ENCODE measurements at regions not wholly inside any gene's neighbourhood (a gene's known extent, or its start where the extent isn't known, plus 50 kb on each side); places are given as distances from the start of the nearest gene placed in this dataset.

DNA sequence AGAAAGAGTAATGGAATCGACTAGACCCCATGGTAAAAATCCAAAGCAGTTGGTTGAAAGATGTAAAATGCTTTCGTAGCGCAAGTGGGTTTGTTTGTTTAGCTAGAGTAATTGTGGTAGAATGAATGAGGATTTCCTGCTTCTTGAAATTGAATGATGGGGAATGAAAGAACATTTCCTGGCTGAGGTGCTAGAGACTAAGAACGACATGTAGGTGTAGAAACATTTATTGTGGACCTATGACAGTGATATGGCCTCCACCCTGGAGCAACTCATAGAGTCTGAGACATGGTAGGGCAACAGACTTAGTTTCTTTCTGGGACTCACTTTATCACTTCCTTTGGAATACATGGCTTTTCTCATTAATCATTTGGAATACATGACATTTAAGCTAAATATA, 467.6 kb upstream of the CFAP20DC start:
- TF ChIP-seq, protein P1, sequence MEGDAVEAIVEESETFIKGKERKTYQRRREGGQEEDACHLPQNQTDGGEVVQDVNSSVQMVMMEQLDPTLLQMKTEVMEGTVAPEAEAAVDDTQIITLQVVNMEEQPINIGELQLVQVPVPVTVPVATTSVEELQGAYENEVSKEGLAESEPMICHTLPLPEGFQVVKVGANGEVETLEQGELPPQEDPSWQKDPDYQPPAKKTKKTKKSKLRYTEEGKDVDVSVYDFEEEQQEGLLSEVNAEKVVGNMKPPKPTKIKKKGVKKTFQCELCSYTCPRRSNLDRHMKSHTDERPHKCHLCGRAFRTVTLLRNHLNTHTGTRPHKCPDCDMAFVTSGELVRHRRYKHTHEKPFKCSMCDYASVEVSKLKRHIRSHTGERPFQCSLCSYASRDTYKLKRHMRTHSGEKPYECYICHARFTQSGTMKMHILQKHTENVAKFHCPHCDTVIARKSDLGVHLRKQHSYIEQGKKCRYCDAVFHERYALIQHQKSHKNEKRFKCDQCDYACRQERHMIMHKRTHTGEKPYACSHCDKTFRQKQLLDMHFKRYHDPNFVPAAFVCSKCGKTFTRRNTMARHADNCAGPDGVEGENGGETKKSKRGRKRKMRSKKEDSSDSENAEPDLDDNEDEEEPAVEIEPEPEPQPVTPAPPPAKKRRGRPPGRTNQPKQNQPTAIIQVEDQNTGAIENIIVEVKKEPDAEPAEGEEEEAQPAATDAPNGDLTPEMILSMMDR (IDR thresholded peaks at IDR 0.05; ENCODE audit: insufficient read depth, low read length, severe bottlenecking), result no peak
- no peaks in the 10 kb centered on the region for H3K27me3 ChIP-seq (ENCODE audit: control insufficient read depth, insufficient read depth, low read length)
- no peaks in the 10 kb centered on the region for H3K36me3 ChIP-seq (ENCODE audit: control insufficient read depth, insufficient read depth, low read length)
- H3K4me3 ChIP-seq (ENCODE audit: low read depth, low read length), result no peak overlapping the region
- no peak for FAIRE-seq
- DNase-seq (ENCODE audit: low read depth), result no peak

DNA sequence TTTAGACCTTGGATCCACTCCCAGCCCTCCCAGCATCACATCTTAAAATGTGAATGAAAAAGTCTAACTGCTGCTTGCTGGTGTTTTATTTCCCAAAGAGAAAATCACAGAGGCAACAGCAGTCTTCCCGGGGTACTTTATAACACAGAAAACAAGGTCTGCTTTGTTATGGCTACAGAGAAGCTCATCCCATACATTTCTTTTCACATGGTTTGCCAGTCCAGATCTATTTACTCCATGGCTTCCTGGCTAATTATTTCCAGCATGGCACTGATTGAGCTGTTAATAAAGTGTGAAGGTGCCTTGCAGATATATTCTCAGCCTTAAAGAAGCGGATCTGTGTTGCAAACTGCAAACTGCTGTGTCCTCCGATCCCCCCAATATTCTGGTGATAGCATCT, 466.1 kb upstream of the CFAP20DC start:
- FAIRE-seq, result no peak
- no peak for DNase-seq (ENCODE audit: low read depth)

DNA sequence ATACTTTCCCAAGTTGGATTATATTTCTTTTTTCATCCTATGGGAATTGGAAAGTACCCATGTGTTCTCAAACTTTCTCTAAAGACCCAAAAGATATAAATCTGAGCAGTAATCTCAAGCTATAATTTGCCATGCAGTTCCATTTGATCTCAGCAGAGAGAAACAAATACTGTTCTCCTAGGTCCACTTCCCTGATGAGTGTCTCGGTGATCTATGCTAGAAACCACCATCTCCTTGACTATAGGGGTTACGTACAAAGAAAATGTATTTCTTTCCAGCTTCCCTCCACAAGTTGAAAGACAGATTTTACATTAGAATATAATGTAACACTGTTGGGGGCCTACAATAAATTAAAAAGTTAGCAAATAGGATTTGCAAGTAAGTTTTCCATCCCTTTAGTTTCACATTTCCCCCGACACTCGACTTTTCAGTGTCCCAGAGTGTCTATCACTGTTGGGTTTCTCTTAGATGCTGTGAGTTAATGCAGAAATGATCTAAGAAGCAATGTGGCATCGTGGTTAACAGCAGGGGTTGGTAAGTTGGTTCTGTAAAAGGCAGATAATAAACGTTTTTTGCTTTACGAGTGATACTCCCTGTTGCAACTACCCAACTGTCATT, 465.1 kb upstream of the CFAP20DC start:
- TF ChIP-seq, protein P1 (IDR thresholded peaks at IDR 0.05; ENCODE audit: insufficient read depth, low read length, severe bottlenecking), result no peak
- no peak for FAIRE-seq
- DNase-seq (ENCODE audit: low read depth), result no peak
- no peaks in the 10 kb centered on the region for H3K36me3 ChIP-seq (ENCODE audit: control insufficient read depth, insufficient read depth, low read length)
- no peaks in the 10 kb centered on the region for H3K27me3 ChIP-seq (ENCODE audit: control insufficient read depth, insufficient read depth, low read length)
- H3K4me3 ChIP-seq (ENCODE audit: low read depth, low read length), result no peak overlapping the region

More for the DNA sequence above, 466.1 kb upstream of the CFAP20DC start:
- H3K27me3 ChIP-seq (ENCODE audit: control insufficient read depth, insufficient read depth, low read length), result no peaks in the 10 kb centered on the region
- no peak overlapping the region for H3K4me3 ChIP-seq (ENCODE audit: low read depth, low read length)
- TF ChIP-seq, protein P1 (IDR thresholded peaks at IDR 0.05; ENCODE audit: insufficient read depth, low read length, severe bottlenecking), result no peak
- H3K36me3 ChIP-seq (ENCODE audit: control insufficient read depth, insufficient read depth, low read length), result no peaks in the 10 kb centered on the region

DNA sequence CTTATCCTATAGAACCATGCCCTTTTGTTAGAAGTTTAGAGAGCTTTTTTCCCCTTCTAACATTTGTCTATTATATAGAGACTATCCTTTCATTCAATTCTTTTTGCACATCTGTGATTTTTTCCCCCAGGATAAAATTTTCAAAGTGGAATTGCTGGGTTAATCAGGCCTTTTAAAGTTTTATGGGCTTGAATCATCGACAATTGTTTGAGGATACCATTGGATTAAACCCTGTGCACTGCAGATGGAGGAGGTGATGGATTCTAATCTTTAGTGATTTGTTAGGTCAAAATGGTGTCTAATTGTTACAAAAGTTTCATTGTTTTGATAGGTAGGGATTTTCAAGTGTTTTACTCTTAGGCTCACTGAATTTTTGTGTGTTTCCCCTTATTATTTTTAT, 463.7 kb upstream of the CFAP20DC start:
- Histone ChIP-seq H3K27me3 (ENCODE audit: control insufficient read depth, insufficient read depth, low read length) (no peaks in the 10 kb centered on the region), H3K4me3 (ENCODE audit: low read depth, low read length) (no peak overlapping the region), H3K36me3 (ENCODE audit: control insufficient read depth, insufficient read depth, low read length) (no peaks in the 10 kb centered on the region)
- TF ChIP-seq, protein P1 (IDR thresholded peaks at IDR 0.05; ENCODE audit: insufficient read depth, low read length, severe bottlenecking), result no peak
- FAIRE-seq (no peak), DNase-seq (ENCODE audit: low read depth) (no peak)

DNA sequence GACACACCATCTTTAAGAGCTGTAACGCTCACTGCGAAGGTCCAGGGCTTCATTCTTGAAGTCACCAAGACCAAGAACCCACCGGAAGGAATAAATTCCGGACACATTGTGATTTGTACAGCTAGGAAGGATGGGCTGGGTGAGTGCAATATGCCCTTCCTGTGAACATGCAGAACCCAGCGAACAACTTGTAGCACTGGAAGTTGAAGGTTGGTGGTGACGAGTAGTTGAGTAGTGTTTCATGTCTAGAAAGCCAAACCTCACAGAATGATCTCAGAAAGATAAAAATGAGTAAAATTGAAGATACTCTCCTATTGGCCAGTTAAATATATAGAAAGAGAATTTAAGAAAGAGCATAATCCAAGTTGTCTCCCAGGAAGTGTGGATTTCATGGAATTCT, 462.2 kb upstream of the CFAP20DC start:
- no peak for FAIRE-seq
- TF ChIP-seq, protein P1 (IDR thresholded peaks at IDR 0.05; ENCODE audit: insufficient read depth, low read length, severe bottlenecking), result no peak
- Histone ChIP-seq H3K36me3 (ENCODE audit: control insufficient read depth, insufficient read depth, low read length) (no peaks in the 10 kb centered on the region), H3K4me3 (ENCODE audit: low read depth, low read length) (no peak overlapping the region), H3K27me3 (ENCODE audit: control insufficient read depth, insufficient read depth, low read length) (no peaks in the 10 kb centered on the region)
- DNase-seq (ENCODE audit: low read depth), result no peak

DNA sequence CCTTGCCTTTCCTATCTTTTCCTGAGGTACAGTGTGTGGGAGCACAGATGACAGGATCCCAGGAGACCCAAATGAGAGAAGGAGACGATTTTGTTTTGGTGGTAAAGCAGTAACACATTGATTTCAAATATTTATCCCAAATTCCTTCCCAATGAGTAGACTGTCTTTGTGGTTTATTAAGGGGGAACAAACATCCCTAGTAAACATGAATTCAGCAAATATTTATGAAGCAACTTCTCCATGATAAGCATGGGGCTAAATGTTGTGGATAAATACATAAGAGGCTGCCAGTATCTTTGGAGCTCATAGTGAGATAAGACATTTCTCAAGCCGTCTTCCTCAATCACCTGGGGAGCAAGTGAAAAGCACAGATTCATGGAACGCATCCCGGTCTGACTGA, 460.8 kb upstream of the CFAP20DC start:
- no peaks in the 10 kb centered on the region for H3K36me3 ChIP-seq (ENCODE audit: control insufficient read depth, insufficient read depth, low read length)
- no peak for FAIRE-seq
- TF ChIP-seq, protein P1 (IDR thresholded peaks at IDR 0.05; ENCODE audit: insufficient read depth, low read length, severe bottlenecking), result no peak

More for the DNA sequence above, 460.8 kb upstream of the CFAP20DC start:
- no peaks in the 10 kb centered on the region for H3K27me3 ChIP-seq (ENCODE audit: control insufficient read depth, insufficient read depth, low read length)
- no peak for DNase-seq (ENCODE audit: low read depth)
- no peak overlapping the region for H3K4me3 ChIP-seq (ENCODE audit: low read depth, low read length)
